Parathyroid adenoma (tissue), 2 donors: ENCODE measurements at regions not wholly inside any gene's neighbourhood (a gene's known extent, or its start where the extent isn't known, plus 50 kb on each side); places are given as distances from the start of the nearest gene placed in this dataset.
"Not testable (repeated sequence)": the region's sequence is repeated elsewhere in the genome, so short reads cannot be mapped to it uniquely, and the experiment has no call there.

ENCODE experiments used
- H2AFZ ChIP-seq: fragments of 300-600 bp; sonication (generic); one replicate; pipeline ENCODE4 v1.7.0; 2017; ENCODE audit warnings: antibody characterized with exemption, mild to moderate bottlenecking
- H3K27ac ChIP-seq: fragments of 300-600 bp; sonication (generic); one replicate; pipeline ENCODE4 v1.7.0; 2017
- H3K27me3 ChIP-seq: fragments of 300-600 bp; sonication (generic); one replicate; pipeline ENCODE4 v1.7.0; 2017; ENCODE audit warnings: low read length; ENCODE audit not compliant: control insufficient read depth, insufficient read depth
- H3K36me3 ChIP-seq: fragments of 300-600 bp; sonication (generic); one replicate; pipeline ENCODE4 v1.7.0; 2017; ENCODE audit warnings: low read length; ENCODE audit not compliant: control insufficient read depth, insufficient read depth
- H3K4me1 ChIP-seq: fragments of 300-600 bp; sonication (generic); one replicate; pipeline ENCODE4 v1.7.0; 2017; ENCODE audit warnings: control low read depth
- H3K4me2 ChIP-seq: fragments of 300-600 bp; sonication (generic); one replicate; pipeline ENCODE4 v1.7.0; 2017; ENCODE audit warnings: low read length
- H3K4me3 ChIP-seq: fragments of 300-600 bp; sonication (generic); one replicate; pipeline ENCODE4 v1.7.0; 2017; ENCODE audit warnings: low read depth, low read length
- H3K79me2 ChIP-seq: fragments of 300-600 bp; sonication (generic); one replicate; pipeline ENCODE4 v1.7.0; 2017; ENCODE audit warnings: control low read depth
- H3K9ac ChIP-seq: fragments of 300-600 bp; sonication (generic); one replicate; pipeline ENCODE4 v1.7.0; 2017; ENCODE audit warnings: mild to moderate bottlenecking
- H3K9me3 ChIP-seq: fragments of 300-600 bp; sonication (generic); one replicate; pipeline ENCODE4 v1.7.0; 2017; ENCODE audit warnings: low read length; ENCODE audit not compliant: control insufficient read depth
- TF ChIP-seq, protein P1 (sequence below): fragments of 300-600 bp; sonication (generic); IDR thresholded peaks from one replicate; pipeline ENCODE4 v1.7.0; 2017; ENCODE audit warnings: antibody characterized with exemption, mild to moderate bottlenecking
- donor health status: primary hyperparathyroidism.

DNA sequence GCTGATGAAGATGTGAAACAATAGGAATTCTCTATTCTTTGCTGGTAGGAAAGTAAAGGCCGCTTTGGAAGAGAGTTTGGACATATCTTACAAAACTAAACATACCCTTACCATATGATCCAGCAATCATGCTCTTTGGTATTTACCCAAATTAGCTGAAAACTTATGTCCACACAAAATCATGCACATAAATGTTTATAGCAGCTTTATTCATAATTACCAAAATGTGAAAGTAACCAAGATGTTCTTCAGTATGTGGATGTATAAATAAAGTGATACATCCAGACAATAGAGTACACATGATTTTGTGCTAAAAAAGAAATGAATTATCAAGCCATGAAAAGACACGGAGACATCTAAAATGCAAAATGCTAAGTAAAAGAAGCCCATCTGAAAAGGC lies 98.7 kb upstream of the SLC35F3 start:
- Histone ChIP-seq H3K4me1 (no peaks in the 10 kb centered on the region), H3K9ac (no peak overlapping the region), H3K36me3 (no peaks in the 10 kb centered on the region), H3K9me3 (no peaks in the 10 kb centered on the region), H3K79me2 (no peaks in the 10 kb centered on the region), H3K4me2 (no peak overlapping the region), H3K27ac (no peak overlapping the region), H3K27me3 (no peaks in the 10 kb centered on the region), H3K4me3 (no peak overlapping the region), H2AFZ (no peak overlapping the region)
- TF ChIP-seq, protein P1, sequence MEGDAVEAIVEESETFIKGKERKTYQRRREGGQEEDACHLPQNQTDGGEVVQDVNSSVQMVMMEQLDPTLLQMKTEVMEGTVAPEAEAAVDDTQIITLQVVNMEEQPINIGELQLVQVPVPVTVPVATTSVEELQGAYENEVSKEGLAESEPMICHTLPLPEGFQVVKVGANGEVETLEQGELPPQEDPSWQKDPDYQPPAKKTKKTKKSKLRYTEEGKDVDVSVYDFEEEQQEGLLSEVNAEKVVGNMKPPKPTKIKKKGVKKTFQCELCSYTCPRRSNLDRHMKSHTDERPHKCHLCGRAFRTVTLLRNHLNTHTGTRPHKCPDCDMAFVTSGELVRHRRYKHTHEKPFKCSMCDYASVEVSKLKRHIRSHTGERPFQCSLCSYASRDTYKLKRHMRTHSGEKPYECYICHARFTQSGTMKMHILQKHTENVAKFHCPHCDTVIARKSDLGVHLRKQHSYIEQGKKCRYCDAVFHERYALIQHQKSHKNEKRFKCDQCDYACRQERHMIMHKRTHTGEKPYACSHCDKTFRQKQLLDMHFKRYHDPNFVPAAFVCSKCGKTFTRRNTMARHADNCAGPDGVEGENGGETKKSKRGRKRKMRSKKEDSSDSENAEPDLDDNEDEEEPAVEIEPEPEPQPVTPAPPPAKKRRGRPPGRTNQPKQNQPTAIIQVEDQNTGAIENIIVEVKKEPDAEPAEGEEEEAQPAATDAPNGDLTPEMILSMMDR, result no peak

DNA sequence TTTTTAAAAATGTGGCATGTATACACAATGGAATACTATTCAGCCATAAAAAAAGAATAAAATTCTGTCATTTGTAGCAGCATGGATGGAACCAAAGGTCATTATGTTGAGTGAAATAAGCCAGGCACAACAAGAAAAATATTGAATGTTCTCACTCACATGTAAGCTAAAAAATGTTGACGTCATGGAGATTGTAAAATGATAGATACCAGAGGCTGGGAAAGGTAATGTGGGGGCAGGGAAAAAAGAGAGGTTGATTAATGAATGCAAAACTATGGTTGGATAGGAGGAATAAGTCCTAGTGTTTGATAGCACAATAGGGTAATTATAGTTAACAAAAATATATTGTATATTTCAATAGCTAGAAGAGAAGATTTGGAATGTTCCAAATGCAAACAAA lies 89.1 kb upstream of the SLC35F3 start:
- H3K9me3 ChIP-seq, result no peaks in the 10 kb centered on the region
- TF ChIP-seq, protein P1, result no peak
- no peaks in the 10 kb centered on the region for H3K79me2 ChIP-seq
- no peak overlapping the region for H3K27ac ChIP-seq
- H2AFZ ChIP-seq, result no peak overlapping the region
- no peak overlapping the region for H3K9ac ChIP-seq
- H3K36me3 ChIP-seq, result no peaks in the 10 kb centered on the region
- no peak overlapping the region for H3K4me2 ChIP-seq
- H3K4me3 ChIP-seq, result no peak overlapping the region
- no peaks in the 10 kb centered on the region for H3K4me1 ChIP-seq
- no peaks in the 10 kb centered on the region for H3K27me3 ChIP-seq

DNA sequence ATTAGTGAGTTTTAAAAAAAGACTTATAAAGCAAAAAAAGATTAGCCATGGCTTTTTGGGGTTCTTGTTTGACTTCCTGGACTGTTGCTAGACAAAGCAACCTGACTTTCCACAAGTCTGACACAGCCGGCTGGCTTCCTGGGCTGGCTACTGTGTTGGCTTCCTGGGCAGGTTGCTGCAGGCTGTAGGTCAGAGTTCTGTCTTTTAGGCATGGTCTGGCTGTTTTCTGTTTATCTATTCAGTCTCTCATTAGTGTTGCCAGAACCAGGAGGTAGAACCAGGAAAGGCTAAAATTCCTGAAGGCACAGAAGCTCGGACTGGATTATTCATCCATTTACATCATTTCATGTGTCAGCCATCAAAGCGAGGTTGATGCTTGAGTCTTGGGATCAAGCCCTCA lies 88.6 kb upstream of the SLC35F3 start:
- H3K9ac ChIP-seq, result no peak overlapping the region
- TF ChIP-seq, protein P1, result no peak

DNA sequence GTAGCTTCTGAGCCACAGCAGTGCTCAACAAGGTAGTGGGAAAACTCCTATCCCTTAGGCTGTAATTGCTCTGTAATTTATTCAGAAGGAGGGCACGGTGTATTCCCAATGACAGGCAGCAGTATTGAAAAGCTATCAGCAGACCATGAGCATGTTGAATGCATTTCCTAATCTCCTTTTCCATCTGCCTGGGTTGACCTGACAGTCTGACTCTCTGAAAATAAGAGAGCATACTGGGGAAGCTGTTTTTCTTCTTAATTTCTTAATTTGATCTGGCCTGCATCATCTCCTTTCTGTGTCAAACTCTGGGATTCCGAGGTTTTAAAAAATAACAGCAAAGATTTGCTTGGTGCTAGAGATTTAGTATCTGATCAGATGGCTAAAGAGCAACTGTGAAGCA lies 88.1 kb upstream of the SLC35F3 start:
- H3K27ac ChIP-seq, result no peak overlapping the region
- H3K79me2 ChIP-seq, result no peaks in the 10 kb centered on the region
- H3K27me3 ChIP-seq, result no peaks in the 10 kb centered on the region
- H3K4me2 ChIP-seq, result no peak overlapping the region
- no peaks in the 10 kb centered on the region for H3K36me3 ChIP-seq
- H2AFZ ChIP-seq, result no peak overlapping the region
- TF ChIP-seq, protein P1, result no peak
- H3K4me3 ChIP-seq, result no peak overlapping the region
- H3K9me3 ChIP-seq, result no peaks in the 10 kb centered on the region
- no peaks in the 10 kb centered on the region for H3K4me1 ChIP-seq
- no peak overlapping the region for H3K9ac ChIP-seq

More for the DNA sequence above, 88.6 kb upstream of the SLC35F3 start:
- no peaks in the 10 kb centered on the region for H3K79me2 ChIP-seq
- no peaks in the 10 kb centered on the region for H3K36me3 ChIP-seq
- H3K4me1 ChIP-seq, result no peaks in the 10 kb centered on the region
- H3K27ac ChIP-seq, result no peak overlapping the region
- no peaks in the 10 kb centered on the region for H3K27me3 ChIP-seq
- H3K4me2 ChIP-seq, result no peak overlapping the region
- H3K4me3 ChIP-seq, result no peak overlapping the region
- no peaks in the 10 kb centered on the region for H3K9me3 ChIP-seq
- no peak overlapping the region for H2AFZ ChIP-seq

DNA sequence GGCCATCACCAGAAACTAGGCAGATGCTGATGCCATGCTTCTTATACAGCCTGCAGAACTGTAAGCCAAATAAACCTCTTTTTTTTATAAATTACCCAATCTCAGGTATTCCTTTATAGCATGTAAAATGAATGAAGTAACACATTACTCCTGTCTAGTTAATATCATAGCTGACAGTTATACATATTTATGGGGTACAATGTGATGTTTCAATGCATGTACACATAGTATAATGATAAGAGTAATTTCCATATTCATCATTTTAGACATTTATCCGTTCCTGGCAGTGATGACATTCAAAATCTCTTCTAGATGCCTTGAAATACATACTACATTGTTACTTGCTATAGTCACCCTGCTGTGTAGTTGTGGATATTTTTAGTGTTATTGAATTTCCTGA lies 85.4 kb upstream of the SLC35F3 start:
- TF ChIP-seq, protein P1, result no peak
- Histone ChIP-seq H3K9me3 (no peaks in the 10 kb centered on the region), H3K27ac (no peak overlapping the region)

DNA sequence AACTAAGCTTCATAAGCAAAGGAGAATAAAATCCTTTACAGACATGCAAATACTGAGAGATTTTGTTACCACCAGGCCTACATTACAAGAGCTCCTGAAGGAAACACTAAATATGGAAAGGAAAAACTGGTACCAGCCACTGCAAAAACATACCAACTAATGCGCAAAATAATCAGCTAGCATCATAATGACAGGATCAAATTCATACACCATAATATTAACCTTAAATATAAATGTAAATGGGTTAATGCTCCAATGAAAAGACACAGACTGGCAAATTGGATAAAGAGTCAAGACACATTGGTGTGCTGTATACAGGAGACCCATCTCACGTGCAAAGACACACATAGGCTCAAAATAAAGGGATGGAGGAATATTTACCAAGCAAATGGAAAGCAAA lies 80.3 kb upstream of the SLC35F3 start:
- not testable (repeated sequence) for H3K9ac ChIP-seq, H2AFZ ChIP-seq, H3K4me3 ChIP-seq, H3K4me1 ChIP-seq, H3K27ac ChIP-seq, H3K9me3 ChIP-seq, H3K27me3 ChIP-seq, H3K36me3 ChIP-seq, H3K4me2 ChIP-seq, H3K79me2 ChIP-seq

More for the DNA sequence above, 85.4 kb upstream of the SLC35F3 start:
- H3K27me3 ChIP-seq, result no peaks in the 10 kb centered on the region
- H3K9ac ChIP-seq, result no peak overlapping the region
- no peaks in the 10 kb centered on the region for H3K79me2 ChIP-seq
- no peak overlapping the region for H3K4me2 ChIP-seq
- no peaks in the 10 kb centered on the region for H3K4me1 ChIP-seq
- H3K36me3 ChIP-seq, result no peaks in the 10 kb centered on the region
- H3K4me3 ChIP-seq, result no peak overlapping the region
- no peak overlapping the region for H2AFZ ChIP-seq

DNA sequence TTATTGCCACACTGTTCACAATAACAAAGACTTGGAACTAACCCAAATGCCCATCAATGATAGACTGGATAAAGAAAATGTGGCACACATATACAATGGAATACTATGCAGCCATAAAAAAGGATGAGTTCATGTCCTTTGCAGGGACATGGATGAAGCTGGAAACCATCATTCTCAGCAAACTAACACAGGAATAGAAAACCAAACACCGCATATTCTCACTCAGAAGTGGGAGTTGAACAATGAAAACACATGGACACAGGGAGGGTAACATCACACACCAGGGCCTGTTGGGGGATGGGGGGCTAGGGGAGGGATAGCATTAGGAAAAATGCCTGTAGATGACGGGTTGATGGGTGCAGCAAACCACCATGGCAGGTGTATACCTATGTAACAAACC lies 76.5 kb upstream of the SLC35F3 start:
- not testable (repeated sequence) for H3K27ac ChIP-seq, H3K27me3 ChIP-seq, H3K9me3 ChIP-seq, H3K4me2 ChIP-seq, H3K36me3 ChIP-seq, H2AFZ ChIP-seq, H3K4me1 ChIP-seq, H3K79me2 ChIP-seq, H3K4me3 ChIP-seq, H3K9ac ChIP-seq
